Adipocyte (in vitro differentiated cells): ENCODE measurements at regions not wholly inside any gene's neighbourhood (a gene's known extent, or its start where the extent isn't known, plus 50 kb on each side); places are given as distances from the start of the nearest gene placed in this dataset.

Experiments
- DNase-seq: peaks from one replicate; pipeline ENCODE4 v3.0.0-alpha.2; 2015; ENCODE audit warnings: low read depth
- H3K27me3 ChIP-seq: replicated peaks from 2 replicates; pipeline ENCODE4 v1.7.0; 2013; ENCODE audit warnings: mild to moderate bottlenecking, low read length, moderate library complexity; ENCODE audit not compliant: control insufficient read depth, insufficient read depth
- H3K36me3 ChIP-seq: 2 replicates; pipeline ENCODE4 v1.7.0; 2013; ENCODE audit warnings: low read length, mild to moderate bottlenecking, moderate library complexity; ENCODE audit not compliant: control insufficient read depth, insufficient read depth, severe bottlenecking
- H3K4me1 ChIP-seq: 2 replicates; pipeline ENCODE4 v1.7.0; 2013; ENCODE audit warnings: mild to moderate bottlenecking, low read length, moderate library complexity; ENCODE audit not compliant: control insufficient read depth, insufficient read depth
- H3K4me3 ChIP-seq: 2 replicates; pipeline ENCODE4 v1.7.0; 2013; ENCODE audit warnings: mild to moderate bottlenecking, low read length, moderate library complexity
- H3K9ac ChIP-seq: 2 replicates; pipeline ENCODE4 v1.7.0; 2013; ENCODE audit warnings: mild to moderate bottlenecking, low read length, moderate library complexity
- H3K9me3 ChIP-seq: 2 replicates; pipeline ENCODE4 v1.7.0; 2013; ENCODE audit warnings: mild to moderate bottlenecking, low read length, moderate library complexity; ENCODE audit not compliant: control insufficient read depth

DNA sequence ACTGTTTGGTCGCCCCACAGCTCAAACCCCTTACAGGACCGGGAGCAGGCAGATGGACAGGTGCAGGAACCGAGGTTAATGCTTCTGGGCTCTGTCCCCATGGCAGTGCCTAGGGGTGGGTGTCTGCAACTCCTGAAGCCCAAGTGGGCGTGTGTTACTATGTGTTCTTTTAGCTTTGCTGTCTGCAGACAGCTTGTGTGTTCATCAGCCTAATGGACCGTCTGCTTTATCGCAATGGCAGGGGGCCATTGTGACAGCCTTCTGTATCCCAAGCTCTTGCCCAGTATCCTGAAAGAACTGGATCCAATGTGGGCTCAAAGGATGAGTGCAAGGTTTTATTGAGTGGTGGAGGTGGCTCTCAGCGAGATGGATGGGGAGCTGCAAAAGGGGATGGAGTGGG, 266.7 kb downstream of the CSNK1G3 start:
- Histone ChIP-seq H3K9me3 (no peaks in the 10 kb centered on the region), H3K27me3 (no peaks in the 10 kb centered on the region), H3K4me3 (no peak overlapping the region), H3K4me1 (no peaks in the 10 kb centered on the region), H3K36me3 (no peaks in the 10 kb centered on the region), H3K9ac (no peak overlapping the region)
- no peak for DNase-seq

DNA sequence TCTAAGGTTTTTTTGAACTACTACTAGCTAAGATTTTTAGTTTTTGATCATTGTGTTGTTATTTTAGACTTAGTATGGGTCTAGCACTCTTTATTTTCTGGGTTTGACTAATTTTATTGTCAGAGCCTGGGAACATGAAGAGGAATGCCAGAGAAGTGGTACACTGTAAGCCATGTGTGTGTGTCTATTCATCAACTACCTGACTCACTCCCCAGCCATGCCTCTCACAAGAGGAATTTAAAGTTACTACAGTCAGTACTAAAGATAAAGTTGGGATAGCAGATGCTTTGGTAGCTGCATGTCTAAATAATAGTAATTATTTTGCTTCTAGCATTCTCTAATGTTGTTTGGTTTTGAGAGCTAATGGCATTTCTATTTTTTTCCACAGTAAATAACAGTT, 264.8 kb downstream of the CSNK1G3 start:
- no peak overlapping the region for H3K4me3 ChIP-seq
- no peak overlapping the region for H3K9ac ChIP-seq
- no peaks in the 10 kb centered on the region for H3K27me3 ChIP-seq
- DNase-seq, result peak; percentile 48
- H3K9me3 ChIP-seq, result peaks cover 6% of the 10 kb centered on the region
- no peaks in the 10 kb centered on the region for H3K4me1 ChIP-seq
- H3K36me3 ChIP-seq, result no peaks in the 10 kb centered on the region

DNA sequence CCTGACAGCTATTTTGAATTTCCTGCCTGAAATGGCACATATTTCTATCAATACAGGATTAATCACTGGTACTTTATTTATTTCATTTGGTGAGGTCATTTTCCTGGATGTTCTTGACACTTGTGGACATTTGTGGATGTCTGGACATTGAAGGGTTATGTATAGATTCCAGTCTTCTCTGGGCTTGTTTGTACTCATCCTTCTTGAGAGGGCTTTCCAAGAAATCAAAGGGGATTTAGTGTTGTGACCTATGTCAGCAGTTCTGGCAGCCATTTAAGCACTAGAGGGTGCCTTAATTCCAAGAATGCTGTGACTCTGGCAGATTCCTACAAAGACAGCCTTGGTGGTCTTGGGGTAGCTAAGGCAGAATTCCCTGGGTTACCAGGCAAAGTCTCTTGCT, 259.7 kb downstream of the CSNK1G3 start:
- H3K27me3 ChIP-seq, result no peaks in the 10 kb centered on the region
- no peaks in the 10 kb centered on the region for H3K4me1 ChIP-seq
- H3K9ac ChIP-seq, result no peak overlapping the region
- H3K36me3 ChIP-seq, result no peaks in the 10 kb centered on the region
- no peak for DNase-seq
- H3K9me3 ChIP-seq, result peaks cover 15% of the 10 kb centered on the region
- no peak overlapping the region for H3K4me3 ChIP-seq

DNA sequence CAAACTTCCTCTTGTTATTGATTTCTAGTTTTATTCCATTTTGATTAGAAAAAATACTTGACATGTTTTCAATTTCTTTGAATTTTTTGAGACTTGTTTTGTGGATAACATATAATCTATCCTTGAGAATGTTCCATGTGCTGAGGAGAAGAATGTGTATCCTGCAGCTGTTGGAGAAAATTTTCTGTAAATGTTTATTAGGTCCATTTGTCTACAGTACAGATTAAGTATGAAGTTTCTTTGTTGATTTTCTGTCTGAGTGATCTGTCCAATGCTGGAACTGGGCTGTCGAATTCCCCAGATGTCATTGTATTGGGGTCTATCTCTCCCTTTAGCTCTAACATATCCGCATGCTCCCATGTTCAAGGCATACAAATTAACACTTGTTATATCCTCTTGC, 251.2 kb downstream of the CSNK1G3 start:
- Histone ChIP-seq H3K36me3 (no peaks in the 10 kb centered on the region), H3K9ac (no peak overlapping the region), H3K27me3 (no peaks in the 10 kb centered on the region), H3K9me3 (peaks cover 3% of the 10 kb centered on the region), H3K4me3 (no peak overlapping the region), H3K4me1 (no peaks in the 10 kb centered on the region)
- DNase-seq, result no peak

DNA sequence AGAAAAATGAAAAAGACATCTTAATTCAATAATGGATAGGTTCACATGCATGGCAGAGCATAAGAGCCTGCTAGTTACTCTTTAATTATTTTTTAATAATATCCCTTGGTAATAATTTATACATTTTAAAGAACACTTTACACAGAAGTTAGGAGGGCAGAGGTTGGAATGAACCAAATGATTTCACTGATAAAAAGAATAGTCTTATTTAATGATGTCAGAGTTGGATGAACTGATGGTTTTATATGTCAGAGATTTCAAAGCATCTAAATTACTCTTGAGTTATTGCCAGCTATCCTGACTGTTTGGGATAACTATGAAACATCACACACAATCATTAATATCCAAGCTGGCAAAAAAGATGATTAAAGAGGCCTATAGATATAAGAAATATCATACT, 244.8 kb downstream of the CSNK1G3 start:
- Histone ChIP-seq H3K4me1 (peaks cover 40% of the 10 kb centered on the region), H3K9ac (no peak overlapping the region), H3K9me3 (peaks cover 3% of the 10 kb centered on the region), H3K4me3 (no peak overlapping the region), H3K27me3 (no peaks in the 10 kb centered on the region), H3K36me3 (no peaks in the 10 kb centered on the region)
- no peak for DNase-seq

DNA sequence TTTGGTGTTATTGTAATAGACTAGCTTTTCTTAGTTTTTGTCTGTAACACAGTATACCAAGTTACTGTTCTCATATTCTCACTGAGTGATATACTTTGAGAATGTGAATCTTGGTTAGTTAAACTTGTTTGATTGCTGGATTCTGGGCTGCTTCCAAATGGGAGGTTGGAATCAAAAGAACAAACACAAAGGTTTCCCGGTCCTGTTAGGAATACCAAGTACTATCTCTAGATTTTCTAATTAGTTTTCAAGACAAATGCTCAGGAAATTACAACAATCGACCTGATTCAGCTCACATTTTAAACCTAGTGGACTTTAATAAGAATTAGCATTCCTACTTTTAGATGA, 244.3 kb downstream of the CSNK1G3 start:
- Histone ChIP-seq H3K4me3 (no peak overlapping the region), H3K4me1 (peaks cover 40% of the 10 kb centered on the region), H3K9ac (no peak overlapping the region), H3K36me3 (no peaks in the 10 kb centered on the region), H3K9me3 (peaks cover 3% of the 10 kb centered on the region), H3K27me3 (no peaks in the 10 kb centered on the region)
- DNase-seq, result peak; percentile 26

DNA sequence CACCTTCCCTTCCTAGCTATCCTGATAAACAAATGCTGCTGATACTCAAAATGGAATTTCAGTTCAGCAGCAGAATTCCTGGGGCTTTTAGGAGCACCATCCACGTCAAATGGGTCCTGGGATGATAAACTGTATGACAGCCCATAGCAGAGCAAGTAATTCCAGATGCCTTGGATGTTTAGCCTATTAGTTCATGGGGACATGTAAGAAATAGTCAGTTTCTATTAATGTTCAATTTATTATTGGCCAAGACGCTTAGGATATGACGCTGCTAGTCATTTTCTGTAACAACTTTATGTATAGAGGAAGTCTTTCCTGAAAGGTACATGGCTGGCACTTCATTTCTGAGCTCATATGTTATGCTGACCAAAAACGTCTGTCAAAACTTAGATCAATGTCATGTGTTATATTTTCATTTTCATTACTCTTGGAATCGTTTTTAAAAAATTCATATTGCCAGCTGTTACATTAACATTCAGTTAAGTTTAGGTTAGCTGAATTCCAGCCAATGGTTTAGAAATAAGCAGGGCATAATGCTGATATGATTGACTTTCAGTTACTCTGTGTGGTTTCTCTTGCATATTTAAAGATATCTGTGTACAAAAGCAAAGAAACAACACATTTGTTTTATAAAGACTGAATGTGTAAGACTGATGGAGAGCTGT, 243.8 kb downstream of the CSNK1G3 start:
- peaks cover 3% of the 10 kb centered on the region for H3K9me3 ChIP-seq
- H3K9ac ChIP-seq, result no peak overlapping the region
- H3K36me3 ChIP-seq, result no peaks in the 10 kb centered on the region
- no peaks in the 10 kb centered on the region for H3K27me3 ChIP-seq
- DNase-seq, result peak; percentile 46
- H3K4me1 ChIP-seq, result peaks cover 40% of the 10 kb centered on the region
- H3K4me3 ChIP-seq, result no peak overlapping the region

DNA sequence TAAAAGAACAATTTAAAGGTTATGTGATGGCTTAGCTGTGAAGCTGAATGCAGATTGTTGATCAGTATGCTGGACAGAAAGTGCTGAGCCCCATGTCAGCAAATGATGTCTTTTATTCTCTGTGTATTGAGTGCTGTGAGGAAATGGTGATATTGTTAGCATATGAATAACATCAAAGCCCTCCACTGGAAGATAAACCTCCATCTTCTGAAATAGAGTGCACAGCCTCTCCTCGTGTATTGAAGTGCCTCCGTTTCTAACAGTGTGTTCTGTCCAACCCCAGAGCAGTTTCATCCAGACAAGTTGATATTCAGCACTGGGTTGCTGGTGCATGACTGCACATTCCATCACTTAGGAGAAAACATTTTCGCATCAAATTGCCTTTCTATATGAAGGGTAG, 242.9 kb downstream of the CSNK1G3 start:
- Histone ChIP-seq H3K4me1 (peaks cover 40% of the 10 kb centered on the region), H3K9me3 (peaks cover 3% of the 10 kb centered on the region), H3K9ac (no peak overlapping the region), H3K4me3 (no peak overlapping the region), H3K36me3 (no peaks in the 10 kb centered on the region), H3K27me3 (no peaks in the 10 kb centered on the region)
- peak; percentile 40 for DNase-seq

DNA sequence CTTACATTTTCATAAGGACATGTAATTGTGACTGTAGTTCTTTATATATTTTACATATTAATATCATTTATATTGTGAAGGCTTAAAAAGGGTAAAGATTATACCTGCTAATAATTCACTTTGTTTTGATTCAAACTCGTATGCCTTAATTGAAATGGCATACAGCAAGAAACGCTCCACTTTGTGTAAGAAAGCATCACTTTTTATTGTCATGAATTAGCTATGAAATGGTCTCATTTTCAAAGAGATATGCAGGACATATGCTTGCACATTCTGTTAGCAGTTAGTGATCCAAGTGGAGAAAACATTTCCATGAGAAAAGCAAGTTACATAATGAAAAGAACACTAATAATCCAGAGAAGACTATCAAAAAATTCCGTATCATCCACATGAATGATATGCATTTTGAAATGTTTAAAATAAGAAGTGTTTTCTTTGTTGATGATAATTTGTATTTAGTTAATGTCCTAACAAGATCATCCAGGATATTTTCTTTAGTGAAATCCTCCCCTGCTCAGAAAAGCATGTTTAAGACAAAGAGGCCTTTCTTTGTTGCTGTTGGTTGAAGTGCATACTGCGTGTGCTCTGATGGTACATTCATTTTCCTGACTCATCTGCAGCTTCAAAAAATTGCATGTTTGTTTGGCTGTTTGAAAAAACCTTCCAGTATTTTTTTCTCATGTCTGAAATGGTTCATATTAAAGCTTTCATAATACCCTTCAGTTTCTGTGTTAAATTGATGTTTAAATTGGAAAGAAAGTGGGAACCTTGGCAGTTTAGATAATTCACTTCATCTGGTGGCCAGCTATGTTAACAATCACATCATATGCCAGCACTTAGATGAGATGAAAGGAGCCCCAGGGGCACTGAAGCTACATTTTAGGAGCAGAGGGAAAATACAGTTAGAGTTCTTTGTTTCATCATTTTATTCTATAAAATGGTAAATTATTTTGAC, 242.2 kb downstream of the CSNK1G3 start:
- no peaks in the 10 kb centered on the region for H3K36me3 ChIP-seq
- peaks cover 40% of the 10 kb centered on the region for H3K4me1 ChIP-seq
- H3K4me3 ChIP-seq, result no peak overlapping the region
- no peaks in the 10 kb centered on the region for H3K27me3 ChIP-seq
- H3K9ac ChIP-seq, result no peak overlapping the region
- peaks cover 2% of the 10 kb centered on the region for H3K9me3 ChIP-seq
- DNase-seq, result peak; percentile 68

DNA sequence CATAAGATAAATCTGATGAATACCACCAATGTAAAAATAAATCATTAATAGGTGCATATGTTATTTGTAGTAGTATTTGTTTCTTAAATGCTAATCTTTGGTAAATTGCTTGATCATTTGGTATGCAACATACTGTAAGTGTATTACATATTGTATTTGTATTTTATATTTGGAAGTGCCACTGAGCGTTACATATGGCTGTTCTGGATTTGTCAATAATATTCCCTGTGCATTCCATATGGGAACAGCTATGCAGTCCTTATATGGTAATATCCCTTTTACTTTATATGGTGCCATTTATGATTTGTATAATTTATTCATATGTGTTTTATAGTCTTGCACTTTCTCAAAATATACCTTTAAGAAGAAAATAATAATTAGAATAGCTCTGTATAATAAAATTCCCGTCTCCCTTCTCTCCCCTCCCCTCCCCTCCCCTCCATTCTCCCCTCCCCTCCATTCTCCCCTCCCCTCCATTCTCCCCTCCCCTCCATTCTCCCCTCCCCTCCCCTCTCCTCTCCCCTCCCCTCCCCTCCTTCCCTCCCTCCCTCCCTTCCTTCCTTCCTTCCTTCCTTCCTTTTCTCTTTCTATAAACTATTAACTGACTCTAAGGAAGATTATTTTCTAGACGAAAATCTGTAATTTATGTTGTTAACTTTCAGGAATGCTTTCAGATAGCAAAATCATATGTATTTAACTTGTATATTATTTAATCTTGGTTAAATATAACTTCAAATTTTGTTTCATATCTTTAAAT, 241.4 kb downstream of the CSNK1G3 start:
- no peaks in the 10 kb centered on the region for H3K9me3 ChIP-seq
- no peak for DNase-seq
- H3K4me3 ChIP-seq, result no peak overlapping the region
- no peaks in the 10 kb centered on the region for H3K36me3 ChIP-seq
- peak overlapping the region; percentile 55 for H3K9ac ChIP-seq
- peaks cover 40% of the 10 kb centered on the region for H3K4me1 ChIP-seq
- no peaks in the 10 kb centered on the region for H3K27me3 ChIP-seq

DNA sequence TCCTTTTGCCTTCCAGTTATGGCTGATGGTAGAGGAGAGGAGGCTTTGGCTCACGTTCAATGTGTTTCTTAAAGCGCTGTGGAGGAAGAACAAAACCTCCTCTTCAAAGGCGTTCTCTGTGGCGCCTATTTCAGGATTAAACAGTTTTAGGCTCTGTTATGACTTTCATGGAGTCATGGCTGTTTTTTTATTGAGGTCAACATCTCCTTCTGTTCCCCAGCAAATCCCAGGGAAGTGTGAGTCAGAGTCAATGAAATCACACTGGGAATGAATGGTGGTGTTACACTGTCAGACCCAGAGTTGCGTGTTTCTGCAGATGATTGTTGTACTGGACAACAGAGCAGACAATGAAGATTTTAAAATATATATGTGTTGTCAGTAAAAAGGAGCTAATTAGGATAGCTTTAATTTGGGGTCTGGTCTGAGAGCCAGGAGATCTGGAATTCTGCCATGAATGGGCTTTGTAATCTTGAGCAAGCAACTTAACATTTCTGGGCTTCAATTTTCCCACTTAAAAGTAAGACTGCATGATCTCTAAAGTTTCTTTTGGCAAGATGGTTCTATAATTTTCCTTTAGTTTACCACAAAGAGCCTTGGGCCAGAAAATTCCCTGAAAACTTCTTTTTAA, 240.7 kb downstream of the CSNK1G3 start:
- peaks cover 40% of the 10 kb centered on the region for H3K4me1 ChIP-seq
- DNase-seq, result peak; percentile 79
- H3K9me3 ChIP-seq, result no peaks in the 10 kb centered on the region
- no peaks in the 10 kb centered on the region for H3K27me3 ChIP-seq
- H3K4me3 ChIP-seq, result peak overlapping the region; percentile 7
- peak overlapping the region; percentile 55 for H3K9ac ChIP-seq
- no peaks in the 10 kb centered on the region for H3K36me3 ChIP-seq
